Gastroesophageal sphincter (tissue), 4 donors: ENCODE measurements at regions not wholly inside any gene's neighbourhood (a gene's known extent, or its start where the extent isn't known, plus 50 kb on each side); places are given as distances from the start of the nearest gene placed in this dataset.

Experiments used
- ATAC-seq: fragments of 150-250 bp; one replicate; pipeline ENCODE4 v1.9.1; 2016; ENCODE audit warnings: mild to moderate bottlenecking, moderate library complexity
- H3K27ac ChIP-seq, 4 donors: fragments of 200-600 bp; sonication (generic) in 3 of 4; 1 replicate in 3 of 4; 2 replicates in 1 of 4; pipeline ENCODE4 v1.5.1; 2016 to 2019
- H3K27me3 ChIP-seq: fragments of 200-600 bp; sonication (generic); one replicate; pipeline ENCODE4 v1.5.1; 2019
- H3K36me3 ChIP-seq, 2 donors: fragments of 200-600 bp; sonication (generic); one replicate each; pipeline ENCODE4 v1.5.1; 2019; ENCODE audit warnings: control low read depth in 1 of 2
- H3K4me1 ChIP-seq, 3 donors: fragments of 200-600 bp; sonication (generic); 1 replicate in 2 of 3; 2 replicates in 1 of 3; pipeline ENCODE4 v1.5.1; 2016 to 2019; ENCODE audit warnings: control low read depth in 2 of 3
- H3K4me3 ChIP-seq, 2 donors: fragments of 200-600 bp; sonication (generic); one replicate each; pipeline ENCODE4 v1.5.1; 2019; ENCODE audit warnings: mild to moderate bottlenecking in 1 of 2, moderate library complexity in 1 of 2
- H3K9me3 ChIP-seq, 3 donors: fragments of 200-600 bp; sonication (generic); one replicate each; pipeline ENCODE4 v1.5.1; 2017 to 2019; ENCODE audit warnings: control low read depth in 2 of 3
- CTCF ChIP-seq, 4 experiments: fragments of 200-600 bp in 2 of 4; fragments of 450-650 bp in 2 of 4; sonication (generic) in 1 of 4; IDR thresholded peaks; one replicate each; pipeline ENCODE4 v1.5.1; 2017 to 2019; ENCODE audit warnings: antibody characterized with exemption in 4 of 4, mild to moderate bottlenecking in 2 of 4, moderate library complexity in 2 of 4
- EP300 ChIP-seq: sonication (generic); formaldehyde crosslinking; IDR thresholded peaks from one replicate; pipeline ENCODE4 v1.6.1; 2017; ENCODE audit warnings: antibody characterized with exemption, mild to moderate bottlenecking
- POLR2A ChIP-seq, 2 donors: fragments of 450-650 bp; IDR thresholded peaks; one replicate each; pipeline ENCODE4 v1.6.1; 2017; ENCODE audit warnings: antibody characterized with exemption in 2 of 2, mild to moderate bottlenecking in 2 of 2, moderate library complexity in 1 of 2
- POLR2AphosphoS5 ChIP-seq: sonication (generic); formaldehyde crosslinking; IDR thresholded peaks from one replicate; pipeline ENCODE4 v1.6.1; 2017; ENCODE audit warnings: antibody characterized with exemption
- WGBS, 2 donors: methylation state at CpG; one replicate each; pipeline ENCODE4 v1.1.5; 2018; ENCODE audit warnings: low coverage in 1 of 2; 5-methylcytosine and 5-hydroxymethylcytosine counted together

GRCh38 chr6:147022041-147022440, 182.2 kb upstream of the STXBP5 start:
- H3K36me3 ChIP-seq: no peaks in the 10 kb centered on the region
- no peak overlapping the region for H3K27ac ChIP-seq
- no peaks in the 10 kb centered on the region for H3K9me3 ChIP-seq
- WGBS, 2 donors: 59 to 72% methylated on average over 2 of the region's 2 CpGs
- H3K27me3 ChIP-seq: no peaks in the 10 kb centered on the region
- no peak for TF ChIP-seq POLR2AphosphoS5
- TF ChIP-seq POLR2A (IDR thresholded peaks at IDR 0.05): no peak
- TF ChIP-seq CTCF (IDR thresholded peaks at IDR 0.05): no peak
- no peak for TF ChIP-seq EP300
- no peak overlapping the region for H3K4me3 ChIP-seq
- H3K4me1 ChIP-seq: no peaks in the 10 kb centered on the region
- no peak for ATAC-seq

- Histone ChIP-seq H3K36me3 (no peaks in the 10 kb centered on the region), H3K4me1 (no peaks in the 10 kb centered on the region), H3K4me3 (no peak overlapping the region), H3K27me3 (no peaks in the 10 kb centered on the region), H3K27ac (no peak overlapping the region), H3K9me3 (no peaks in the 10 kb centered on the region)
- ATAC-seq: no peak
- TF ChIP-seq EP300: no peak
- TF ChIP-seq POLR2A (IDR thresholded peaks at IDR 0.05): no peak
- TF ChIP-seq CTCF (IDR thresholded peaks at IDR 0.05): no peak
- TF ChIP-seq POLR2AphosphoS5: no peak
Measured at GRCh38 chr6:147023148-147023547, 181.1 kb upstream of the STXBP5 start.

DNA sequence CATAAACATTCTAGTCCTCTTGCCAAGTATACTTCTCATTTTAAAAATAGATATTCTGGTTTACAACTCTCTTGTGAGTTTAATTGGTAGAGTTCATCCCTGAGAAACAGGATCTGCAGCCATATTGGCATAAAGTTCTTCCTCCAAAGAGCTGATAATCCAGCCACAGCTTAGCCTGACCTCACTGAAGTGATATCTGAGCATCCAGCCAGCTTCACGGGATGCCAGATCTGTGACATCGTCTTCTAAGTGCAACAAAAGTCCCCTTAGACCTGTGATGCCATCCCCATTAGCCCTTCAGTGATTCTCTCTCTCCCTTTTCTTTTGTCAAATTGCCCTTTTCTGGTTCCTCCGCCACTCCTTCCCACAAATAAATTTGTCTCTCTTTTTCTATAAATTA, 180.6 kb upstream of the STXBP5 start:
- 74 to 83% methylated on average over 3 of the region's 3 CpGs for WGBS, 2 donors
- H3K9me3 ChIP-seq: no peaks in the 10 kb centered on the region
- no peak for ATAC-seq
- no peaks in the 10 kb centered on the region for H3K36me3 ChIP-seq
- no peak overlapping the region for H3K4me3 ChIP-seq
- H3K27me3 ChIP-seq: no peaks in the 10 kb centered on the region
- H3K27ac ChIP-seq: no peak overlapping the region
- no peaks in the 10 kb centered on the region for H3K4me1 ChIP-seq
- TF ChIP-seq CTCF (IDR thresholded peaks at IDR 0.05) (no peak), POLR2A (IDR thresholded peaks at IDR 0.05) (no peak), POLR2AphosphoS5 (no peak), EP300 (no peak)

DNA sequence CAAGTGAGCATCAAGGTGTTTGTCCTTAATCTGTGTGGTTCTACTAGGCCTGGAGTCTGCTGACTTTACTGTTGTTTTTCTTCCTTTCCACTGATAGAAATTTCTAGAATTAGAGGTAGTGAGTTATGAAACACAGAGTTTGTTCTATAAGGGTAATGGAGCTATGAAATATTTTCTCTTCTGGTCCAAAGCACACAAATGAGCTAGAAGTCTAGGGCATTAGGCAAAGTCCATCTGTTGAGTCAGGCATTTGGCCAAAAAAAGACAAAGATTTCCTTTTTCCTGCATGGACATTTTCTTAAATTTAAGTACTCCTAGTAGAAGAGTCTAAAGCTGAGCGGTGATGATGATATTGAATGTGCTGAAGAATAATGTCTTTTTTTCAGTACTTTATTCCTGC, 174.3 kb upstream of the STXBP5 start:
- Histone ChIP-seq H3K4me1 (no peaks in the 10 kb centered on the region), H3K9me3 (no peaks in the 10 kb centered on the region), H3K4me3 (no peak overlapping the region), H3K27ac (no peak overlapping the region), H3K27me3 (no peaks in the 10 kb centered on the region), H3K36me3 (no peaks in the 10 kb centered on the region)
- TF ChIP-seq CTCF (IDR thresholded peaks at IDR 0.05): no peak
- TF ChIP-seq POLR2A (IDR thresholded peaks at IDR 0.05): no peak
- TF ChIP-seq EP300: no peak
- TF ChIP-seq POLR2AphosphoS5: no peak
- no peak for ATAC-seq
- WGBS, 2 donors: 75 to 94% methylated on average over 1 of the region's 1 CpG

GRCh38 chr6:147033267-147033666, 170.9 kb upstream of the STXBP5 start:
- WGBS, 2 donors: 40 to 100% methylated on average over 1 to 2 of the region's 2 CpGs
- no peaks in the 10 kb centered on the region for H3K36me3 ChIP-seq
- H3K27ac ChIP-seq: no peak overlapping the region
- no peak overlapping the region for H3K4me3 ChIP-seq
- no peaks in the 10 kb centered on the region for H3K4me1 ChIP-seq
- ATAC-seq: no peak
- H3K27me3 ChIP-seq: no peaks in the 10 kb centered on the region
- no peak for TF ChIP-seq POLR2AphosphoS5
- no peak for TF ChIP-seq EP300
- TF ChIP-seq POLR2A (IDR thresholded peaks at IDR 0.05): no peak
- no peak for TF ChIP-seq CTCF (IDR thresholded peaks at IDR 0.05)
- no peaks in the 10 kb centered on the region for H3K9me3 ChIP-seq
